HCT116 (cell line): ENCODE measurements at regions not wholly inside any gene's neighbourhood (a gene's known extent, or its start where the extent isn't known, plus 50 kb on each side); places are given as distances from the start of the nearest gene placed in this dataset.

ENCODE experiments used
- ATAC-seq: fragments of 200-7000 bp; cut with Tn5 transposase; 2 replicates; pipeline ENCODE4 v1.9.1; 2020; ENCODE audit warnings: mild to moderate bottlenecking, moderate library complexity
- BruUV-seq: library from RNA; stranded (reverse); fragments of 400-500 nt; replicated peaks from 2 replicates; lab custom pipeline; 2021; lab: Mats Ljungman, UMichigan
- CTCF ChIA-PET: fragments of 300-600 bp; sonication (Branson Sonifier 250); formaldehyde crosslinking; loops from one replicate; lab custom pipeline; 2021; ENCODE audit warnings: antibody characterized with exemption; lab: Charles Lee
- POLR2A ChIA-PET: fragments of 300-600, 350-600 bp; sonication (Branson Sonifier 250); formaldehyde crosslinking; loops from one replicate; lab custom pipeline; 2021; ENCODE audit warnings: antibody characterized with exemption; lab: Charles Lee
- RAD21 ChIA-PET, 2 experiments: fragments of 300-600 bp; sonication (Branson Sonifier 250); formaldehyde crosslinking; loops; one replicate each; lab custom pipeline; 2023; ENCODE audit warnings: low total read pairs in 2 of 2; ENCODE audit not compliant: uncharacterized antibody in 2 of 2, unreplicated experiment in 2 of 2, low non-redundant PET in 1 of 2; lab: Charles Lee
- DNase-seq: peaks from one replicate; pipeline ENCODE4 v3.0.0-alpha.2; 2010; ENCODE audit warnings: low read depth, low spot score
- H2AFZ ChIP-seq: fragments of 200-600 bp; shearing (Covaris generic), sonication (generic); 2 replicates; pipeline ENCODE4 v1.6.1; 2017; ENCODE audit warnings: low read depth, mixed run types, mixed read lengths, antibody characterized with exemption, low read length; ENCODE audit not compliant: poor library complexity, severe bottlenecking
- H3K27ac ChIP-seq: 2 replicates; pipeline ENCODE4 v1.5.1; 2012; ENCODE audit warnings: low read depth, low read length
- H3K27me3 ChIP-seq: fragments of 200-600 bp; sonication (generic); 2 replicates; pipeline ENCODE4 v1.6.1; 2016; ENCODE audit warnings: mixed run types, low read length, mixed read lengths; ENCODE audit not compliant: insufficient read depth
- H3K36me3 ChIP-seq, 2 experiments: fragments of 200-500 bp in 1 of 2; fragments of 200-600 bp in 1 of 2; sonication (Bioruptor generic) in 1 of 2; sonication (generic) in 1 of 2; 2 replicates each; pipeline versions ENCODE4 v1.5.1 to v1.6.1; 2014 to 2016; ENCODE audit warnings: low read length in 2 of 2, inconsistent platforms in 1 of 2, mixed read lengths in 1 of 2, mixed run types in 1 of 2; ENCODE audit not compliant: insufficient read depth in 2 of 2, control insufficient read depth in 1 of 2
- H3K4me1 ChIP-seq, 2 experiments: fragments of 200-600 bp in 1 of 2; sonication (generic) in 1 of 2; 2 replicates each; pipeline versions ENCODE4 v1.5.1 to v1.6.1; 2012 to 2017; ENCODE audit warnings: low read length in 2 of 2, inconsistent platforms in 1 of 2, mild to moderate bottlenecking in 1 of 2, mixed read lengths in 1 of 2, mixed run types in 1 of 2, moderate library complexity in 1 of 2; ENCODE audit not compliant: insufficient read depth in 2 of 2, control insufficient read depth in 1 of 2
- H3K4me2 ChIP-seq: fragments of 200-600 bp; sonication (generic); 2 replicates; pipeline ENCODE4 v1.6.1; 2017; ENCODE audit warnings: mixed run types, low read length, mixed read lengths
- H3K4me3 ChIP-seq, 2 experiments: fragments of 200-600 bp in 1 of 2; sonication (generic) in 1 of 2; replicated peaks in 1 of 2; 2 replicates each; pipeline ENCODE4 v1.5.1; 2011 to 2016; ENCODE audit warnings: low read length in 2 of 2, control low read depth in 1 of 2, low read depth in 1 of 2, mild to moderate bottlenecking in 1 of 2, mixed read lengths in 1 of 2, mixed run types in 1 of 2
- H3K79me2 ChIP-seq: fragments of 200-600 bp; sonication (generic); 2 replicates; pipeline ENCODE4 v1.6.1; 2017; ENCODE audit warnings: mild to moderate bottlenecking, mixed run types, low read length, moderate library complexity, mixed read lengths; ENCODE audit not compliant: insufficient read depth
- H3K9ac ChIP-seq: fragments of 200-600 bp; sonication (generic); 2 replicates; pipeline ENCODE4 v1.6.1; 2016; ENCODE audit warnings: low read length, mixed read lengths
- H3K9me2 ChIP-seq: fragments of 200-600 bp; sonication (generic), shearing (Covaris generic); 2 replicates; pipeline ENCODE4 v1.6.1; 2017; ENCODE audit warnings: mixed run types, mild to moderate bottlenecking, moderate library complexity; ENCODE audit not compliant: insufficient read depth
- H3K9me3 ChIP-seq, 2 experiments: fragments of 200-500 bp in 1 of 2; fragments of 200-600 bp in 1 of 2; sonication (Bioruptor generic) in 1 of 2; sonication (generic) in 1 of 2; 2 replicates each; pipeline ENCODE4 v1.6.1; 2014 to 2017; ENCODE audit warnings: low read length in 2 of 2, mixed read lengths in 2 of 2, inconsistent platforms in 1 of 2, low read depth in 1 of 2, mild to moderate bottlenecking in 1 of 2, mixed run types in 1 of 2, moderate library complexity in 1 of 2; ENCODE audit not compliant: control insufficient read depth in 1 of 2, insufficient read depth in 1 of 2
- H4K20me1 ChIP-seq: fragments of 200-600 bp; sonication (generic), shearing (Covaris generic); 2 replicates; pipeline ENCODE4 v1.6.1; 2017; ENCODE audit warnings: mixed run types, mild to moderate bottlenecking, moderate library complexity; ENCODE audit not compliant: insufficient read depth
- ATF3 ChIP-seq: IDR thresholded peaks from 2 replicates; pipeline ENCODE4 v1.6.1; 2012
- CTCF ChIP-seq, 3 experiments: fragments of 200-600 bp in 1 of 3; sonication (generic) in 1 of 3; IDR thresholded peaks in 2 of 3; conservative IDR thresholded peaks in 1 of 3; 2 replicates each; pipeline ENCODE4 v1.5.1; 2012 to 2017; ENCODE audit warnings: low read depth in 2 of 3, low read length in 2 of 3, antibody characterized with exemption in 1 of 3, borderline replicate concordance in 1 of 3, control low read depth in 1 of 3, mild to moderate bottlenecking in 1 of 3, mixed read lengths in 1 of 3, mixed run types in 1 of 3, moderate library complexity in 1 of 3; ENCODE audit not compliant: insufficient read depth in 1 of 3
- EGR1 ChIP-seq: IDR thresholded peaks from 2 replicates; pipeline ENCODE4 v1.6.1; 2012; ENCODE audit warnings: low read depth
- ELF1 ChIP-seq: IDR thresholded peaks from 2 replicates; pipeline ENCODE4 v1.6.1; 2012; ENCODE audit warnings: low read depth, borderline replicate concordance
- EZH2 ChIP-seq: fragments of 200-600 bp; sonication (generic); IDR thresholded peaks from 2 replicates; pipeline ENCODE4 v1.6.1; 2017; ENCODE audit warnings: antibody characterized with exemption, mixed run types
- EZH2phosphoT487 ChIP-seq: fragments of 200-600 bp; IDR thresholded peaks from 2 replicates; pipeline ENCODE4 v1.6.1; 2018; ENCODE audit warnings: antibody characterized with exemption, borderline replicate concordance
- JUND ChIP-seq: IDR thresholded peaks from 2 replicates; pipeline ENCODE4 v1.6.1; 2012
- MAX ChIP-seq: IDR thresholded peaks from 2 replicates; pipeline ENCODE4 v1.6.1; 2012
- REST ChIP-seq: IDR thresholded peaks from 2 replicates; pipeline ENCODE4 v1.6.1; 2012; ENCODE audit warnings: low read depth
- SIN3A ChIP-seq: IDR thresholded peaks from 2 replicates; pipeline ENCODE4 v1.6.1; 2012; ENCODE audit warnings: low read depth
- SRF ChIP-seq: IDR thresholded peaks from 2 replicates; pipeline ENCODE4 v1.6.1; 2012; ENCODE audit warnings: low read depth
- intact Hi-C: fragments of 100-400 bp; cut with micrococcal nuclease; formaldehyde crosslinking; loops from 2 replicates; pipeline ENCODE4 v1.10.0; 2022

GRCh38 chr2:65701191-65701590 lies 268.8 kb upstream of the SPRED2 start:
- H3K27ac ChIP-seq: no peak overlapping the region
- CTCF ChIA-PET: no interaction called here
- no peak for ATAC-seq
- no peak for TF ChIP-seq EZH2phosphoT487
- no peak for TF ChIP-seq SIN3A
- TF ChIP-seq EGR1: no peak
- no peak for TF ChIP-seq JUND
- TF ChIP-seq SRF: no peak
- TF ChIP-seq REST: no peak
- no peak for TF ChIP-seq MAX
- TF ChIP-seq ELF1: no peak
- TF ChIP-seq, all 23 proteins: peak for 0
- Histone ChIP-seq H3K4me2 (no peak overlapping the region), H3K4me3 (no peak overlapping the region), H3K9ac (no peak overlapping the region), H3K36me3 (no peaks in the 10 kb centered on the region), H3K79me2 (no peaks in the 10 kb centered on the region), H3K27me3 (peaks cover 21% of the 10 kb centered on the region), H3K9me2 (no peaks in the 10 kb centered on the region), H3K9me3 (no peaks in the 10 kb centered on the region), H3K4me1 (no peaks in the 10 kb centered on the region), H2AFZ (no peak overlapping the region), H4K20me1 (no peaks in the 10 kb centered on the region)
- no TSS peak for BruUV-seq
- intact Hi-C loops: no loop called here
- POLR2A ChIA-PET: no interaction called here
- RAD21 ChIA-PET: no interaction called here
- DNase-seq: no peak

- ChIA-PET RAD21 (no interaction called here), CTCF (no interaction called here), POLR2A (no interaction called here)
- Histone ChIP-seq H3K79me2 (no peaks in the 10 kb centered on the region), H3K4me3 (no peak overlapping the region), H3K36me3 (no peaks in the 10 kb centered on the region), H4K20me1 (no peaks in the 10 kb centered on the region), H3K27me3 (peaks cover 25% of the 10 kb centered on the region), H3K4me1 (no peaks in the 10 kb centered on the region), H3K9me2 (no peaks in the 10 kb centered on the region), H3K9ac (no peak overlapping the region), H2AFZ (no peak overlapping the region), H3K9me3 (no peaks in the 10 kb centered on the region), H3K27ac (no peak overlapping the region), H3K4me2 (no peak overlapping the region)
- DNase-seq (no peak), ATAC-seq (no peak)
- intact Hi-C loops: no loop called here
- no TSS peak for BruUV-seq
- TF ChIP-seq CTCF (IDR thresholded peaks at IDR 0.05 in 2 of 3, conservative IDR thresholded peaks at IDR 0.05 in 1 of 3; ENCODE audit: borderline replicate concordance in 1 of 3, insufficient read depth in 1 of 3, low read depth in 2 of 3, low read length in 2 of 3) (no peak), EZH2 (no peak), REST (no peak), SIN3A (no peak), EGR1 (no peak), ATF3 (no peak)
Measured at GRCh38 chr2:65700720-65701119, 268.3 kb upstream of the SPRED2 start.
